ENCODE measurements at regions not wholly inside any gene's neighbourhood (a gene's known extent, or its start where the extent isn't known, plus 50 kb on each side); places are given as distances from the start of the nearest gene placed in this dataset.

DNA sequence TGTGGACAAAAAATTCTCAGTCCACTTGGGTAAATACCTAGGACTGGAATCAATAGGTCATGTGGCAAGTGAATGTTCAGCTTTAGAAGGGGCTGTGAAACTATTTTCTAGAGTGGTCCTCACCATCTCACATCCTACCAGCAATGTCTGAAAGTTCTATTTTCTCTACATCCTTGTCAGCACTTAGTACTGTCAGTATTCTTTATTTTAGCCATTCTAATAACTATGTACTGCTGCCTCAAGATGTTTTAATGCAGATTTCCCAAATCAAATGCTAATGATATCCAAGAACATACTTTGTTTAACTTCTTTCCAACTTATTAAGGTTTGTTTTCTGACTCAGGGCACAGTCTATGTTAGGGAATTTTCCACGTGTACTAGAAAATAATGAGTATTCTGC lies 317.0 kb downstream of the BRD1 start:
- TF ChIP-seq GATA2 (IDR thresholded peaks at IDR 0.05; ENCODE audit: low read depth, low read length) (no peak), GATA3 (IDR thresholded peaks at IDR 0.05; ENCODE audit: low read depth, low read length) (no peak)

DNA sequence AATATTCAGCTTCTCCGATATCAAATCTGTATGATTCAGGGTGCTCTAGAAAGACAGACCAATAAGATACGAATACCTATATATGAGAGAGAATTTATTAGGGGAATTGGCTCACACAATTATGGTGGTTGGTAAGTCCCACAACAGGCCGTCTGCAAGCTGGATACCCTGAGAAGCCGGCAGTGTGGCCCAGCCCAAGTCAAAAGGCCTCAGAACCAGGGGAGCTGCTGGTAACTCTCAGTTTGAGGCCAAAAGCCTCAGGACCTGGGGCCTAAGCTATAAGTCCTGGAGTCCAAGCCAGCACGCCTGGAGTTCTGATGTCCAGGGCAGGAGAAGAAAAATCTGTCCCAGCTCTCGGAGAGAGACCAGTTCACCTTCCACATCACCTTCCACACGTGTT lies 318.7 kb downstream of the BRD1 start:
- TF ChIP-seq GATA2 (IDR thresholded peaks at IDR 0.05; ENCODE audit: low read depth, low read length): no peak
- TF ChIP-seq GATA3 (IDR thresholded peaks at IDR 0.05; ENCODE audit: low read depth, low read length): no peak

DNA sequence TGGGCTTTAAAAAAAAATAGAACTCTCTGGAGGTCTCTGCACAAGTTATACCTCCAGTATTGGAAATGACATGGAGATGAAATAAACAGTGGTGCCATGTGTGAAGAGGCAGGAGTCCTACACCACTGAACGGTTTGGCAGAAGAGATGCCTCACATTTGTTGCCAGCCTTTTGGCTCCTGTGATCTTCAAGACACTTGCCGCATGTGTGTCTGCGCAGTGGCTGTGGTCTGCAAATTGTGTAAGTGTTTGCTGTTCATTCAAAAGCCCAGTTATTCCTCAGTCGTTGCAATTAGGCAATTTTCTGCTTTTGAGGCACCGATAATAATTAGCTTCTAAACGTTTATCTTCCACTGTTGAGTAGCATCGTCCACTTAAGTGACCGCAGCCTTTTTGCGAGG lies 319.1 kb downstream of the BRD1 start:
- TF ChIP-seq GATA2 (IDR thresholded peaks at IDR 0.05; ENCODE audit: low read depth, low read length): no peak

DNA sequence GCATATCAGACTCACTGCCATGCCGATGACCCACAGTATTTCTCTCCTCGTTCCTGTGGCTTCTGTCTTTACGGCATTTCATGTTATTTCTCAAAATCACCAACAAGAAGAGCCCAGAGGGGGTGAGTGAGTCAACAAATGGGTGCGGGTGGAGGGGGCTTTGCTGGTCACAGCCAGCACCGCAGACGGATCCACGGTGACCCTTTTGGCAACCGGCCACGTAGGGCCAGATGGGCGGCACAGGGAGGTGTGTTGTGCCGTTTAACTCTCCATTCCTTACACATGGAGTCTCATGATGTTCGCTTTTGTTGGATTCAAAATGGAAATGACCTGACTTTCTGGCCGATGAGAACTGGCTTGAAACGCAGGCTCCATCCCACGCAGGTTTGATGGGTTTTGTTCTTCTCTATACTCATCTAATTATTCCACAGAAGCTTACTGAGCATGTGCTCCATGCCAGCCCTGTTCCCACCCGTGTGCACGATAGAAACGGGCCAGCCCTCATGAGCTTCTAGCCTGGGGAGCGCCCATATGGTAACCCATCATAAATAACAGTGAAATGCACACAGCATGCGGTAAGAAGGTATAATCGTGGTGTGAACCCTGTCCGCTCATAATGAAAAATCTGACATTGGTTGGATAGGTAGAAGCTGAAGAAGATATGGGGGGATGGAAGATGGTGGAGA lies 319.9 kb downstream of the BRD1 start:
- TF ChIP-seq GATA2 (IDR thresholded peaks at IDR 0.05; ENCODE audit: low read depth, low read length) (no peak), GATA3 (IDR thresholded peaks at IDR 0.05; ENCODE audit: low read depth, low read length) (no peak)

DNA sequence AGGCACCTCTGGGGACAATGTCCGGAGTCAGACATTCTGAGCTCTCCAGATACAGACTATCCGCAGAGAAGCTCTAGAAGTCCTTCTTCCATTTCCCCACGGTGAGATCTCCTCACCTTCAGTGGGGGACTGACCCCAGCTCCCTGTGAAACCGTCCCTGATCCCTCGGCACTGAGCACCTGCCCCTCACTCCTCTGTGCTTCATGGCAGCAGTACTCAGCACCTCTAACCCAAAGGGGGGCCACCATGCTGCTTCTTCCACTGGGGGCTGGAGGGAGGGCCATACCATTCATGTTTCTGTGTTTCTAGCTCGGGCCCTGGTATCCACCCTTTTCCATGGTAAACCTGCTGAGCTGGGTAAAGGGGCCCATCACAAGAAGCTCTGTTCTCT lies 321.7 kb downstream of the BRD1 start:
- TF ChIP-seq GATA3 (IDR thresholded peaks at IDR 0.05; ENCODE audit: low read depth, low read length): no peak
- no peak for TF ChIP-seq GATA2 (IDR thresholded peaks at IDR 0.05; ENCODE audit: low read depth, low read length)

DNA sequence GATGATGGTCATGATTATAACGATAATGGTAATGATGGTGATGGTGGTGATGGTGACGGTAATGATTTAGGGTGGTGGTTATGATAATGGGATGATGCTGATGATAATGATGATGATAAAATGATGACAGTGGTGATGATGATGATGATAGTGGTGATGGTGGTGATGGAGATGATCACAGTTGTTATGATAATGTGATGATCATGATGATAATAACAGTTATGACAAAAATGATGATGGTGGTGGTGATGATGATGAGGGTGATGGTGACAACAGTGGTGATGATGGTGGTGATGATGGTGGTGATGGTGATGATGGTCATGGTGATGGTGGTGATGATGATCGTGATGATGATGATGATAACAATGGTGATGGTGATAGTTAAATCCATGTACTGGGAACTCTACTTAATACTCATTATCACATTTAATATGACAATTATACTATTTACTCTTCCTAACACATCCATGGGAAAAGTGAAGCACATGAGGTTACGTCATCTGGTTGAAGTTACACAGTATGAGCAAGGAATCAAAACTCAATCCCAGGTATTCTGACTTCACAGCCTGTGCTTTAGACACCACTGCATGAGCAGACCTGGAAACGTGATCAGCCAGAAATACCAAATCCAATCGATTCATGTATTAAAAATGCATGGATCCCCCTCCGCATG lies 322.2 kb downstream of the BRD1 start:
- no peak for TF ChIP-seq GATA2 (IDR thresholded peaks at IDR 0.05; ENCODE audit: low read depth, low read length)
- no peak for TF ChIP-seq GATA3 (IDR thresholded peaks at IDR 0.05; ENCODE audit: low read depth, low read length)

DNA sequence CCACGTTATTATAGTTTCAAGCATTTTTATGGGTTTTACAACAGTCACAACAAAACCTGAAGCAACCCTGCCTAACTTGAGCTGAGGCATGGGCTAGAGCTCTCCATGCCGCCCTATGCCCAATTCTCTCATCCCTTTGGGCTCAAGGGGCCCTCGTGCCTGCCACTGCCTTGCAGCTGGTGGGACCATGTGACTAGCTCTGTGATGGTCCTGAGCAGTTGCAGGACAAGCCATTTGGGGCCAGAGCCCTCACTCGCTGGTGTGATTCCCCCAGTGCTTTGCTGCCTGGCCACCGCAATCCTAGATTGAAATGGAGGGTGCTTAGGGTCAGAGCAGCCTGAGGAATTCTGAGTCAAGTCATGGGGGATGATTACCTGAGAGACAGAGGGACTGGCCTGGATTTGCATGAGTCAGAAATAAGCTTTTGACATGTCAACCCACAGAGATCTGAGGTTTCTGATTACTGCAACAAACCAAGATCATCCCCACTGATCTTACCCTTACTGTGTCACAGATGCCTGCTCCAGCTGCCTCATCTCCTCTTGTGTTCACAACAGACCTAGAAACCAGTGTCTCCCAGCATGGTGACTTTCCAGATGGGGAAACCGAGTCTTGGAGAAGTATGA lies 323.7 kb downstream of the BRD1 start:
- TF ChIP-seq GATA3 (IDR thresholded peaks at IDR 0.05; ENCODE audit: low read depth, low read length): no peak
- no peak for TF ChIP-seq GATA2 (IDR thresholded peaks at IDR 0.05; ENCODE audit: low read depth, low read length)

DNA sequence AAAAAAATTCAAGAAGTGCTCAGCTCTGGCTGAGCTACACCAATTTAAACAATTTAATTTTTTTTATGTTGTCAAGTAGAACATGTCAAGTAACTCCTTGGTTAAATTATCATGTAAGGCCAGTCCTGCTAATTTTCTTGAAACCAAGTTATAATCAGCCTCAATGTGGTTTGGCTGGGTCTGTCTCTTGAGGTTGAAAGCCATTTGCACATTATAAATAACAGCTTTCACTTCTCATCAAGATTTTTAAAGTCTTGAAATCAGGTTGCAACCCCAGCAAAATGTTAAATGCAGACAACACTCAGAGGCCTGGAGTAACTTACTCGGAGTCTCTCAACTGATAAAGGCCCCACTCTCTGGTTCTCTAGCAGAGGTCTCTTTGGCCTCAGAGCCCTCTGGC lies 324.4 kb downstream of the BRD1 start:
- TF ChIP-seq GATA2 (IDR thresholded peaks at IDR 0.05; ENCODE audit: low read depth, low read length) (no peak), GATA3 (IDR thresholded peaks at IDR 0.05; ENCODE audit: low read depth, low read length) (no peak)

DNA sequence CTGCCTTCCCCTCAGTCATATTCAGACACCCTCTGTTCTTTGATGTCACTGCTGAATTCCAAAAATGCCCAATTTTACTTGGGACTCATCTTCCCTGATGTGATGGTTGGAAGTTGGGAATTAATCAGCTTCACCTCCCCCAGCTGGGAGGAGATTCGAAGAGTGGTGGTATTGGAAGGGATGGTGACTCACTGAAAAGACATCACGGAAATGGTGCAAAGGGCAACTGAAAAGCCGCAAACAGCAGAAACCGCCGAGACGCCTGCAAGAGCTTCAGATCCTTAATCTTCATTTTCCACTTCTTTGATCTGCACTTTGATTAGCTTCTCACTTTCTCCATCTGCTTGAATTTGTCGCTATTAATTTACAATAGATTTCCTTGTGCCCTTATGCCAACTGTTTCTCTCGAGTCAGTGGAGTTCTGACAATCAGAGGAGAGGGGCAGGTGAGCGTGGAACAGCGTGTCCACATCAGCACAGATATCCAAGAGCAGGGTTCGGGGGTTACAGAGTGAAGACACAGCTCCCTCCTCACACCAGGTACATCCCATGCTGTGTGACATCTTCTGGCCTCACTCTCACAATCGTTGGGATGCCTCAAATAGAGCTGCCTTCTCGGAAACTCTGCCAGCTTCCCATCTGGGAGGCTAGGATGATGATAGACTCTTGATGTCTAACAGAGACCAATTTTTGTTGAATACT lies 325.4 kb downstream of the BRD1 start:
- TF ChIP-seq GATA3 (IDR thresholded peaks at IDR 0.05; ENCODE audit: low read depth, low read length) (no peak), GATA2 (IDR thresholded peaks at IDR 0.05; ENCODE audit: low read depth, low read length) (no peak)

DNA sequence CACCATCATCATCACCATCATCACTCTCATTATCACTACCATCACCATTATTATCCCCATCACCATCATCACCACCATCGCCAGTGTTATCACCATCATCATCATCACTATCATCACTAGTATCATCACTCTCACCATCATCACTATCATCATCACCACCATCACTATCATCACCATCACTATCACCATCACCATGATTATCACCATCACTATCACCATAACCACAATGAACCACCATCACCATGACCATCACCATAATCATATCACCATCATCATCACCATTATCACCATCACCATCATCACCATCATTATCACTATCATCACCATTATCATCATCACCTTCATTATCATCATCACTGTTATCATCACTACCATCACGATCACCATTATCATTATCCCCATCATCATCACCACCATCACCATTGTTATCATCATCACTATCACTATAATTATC lies 326.7 kb downstream of the BRD1 start:
- no peak for TF ChIP-seq GATA2 (IDR thresholded peaks at IDR 0.05; ENCODE audit: low read depth, low read length)

DNA sequence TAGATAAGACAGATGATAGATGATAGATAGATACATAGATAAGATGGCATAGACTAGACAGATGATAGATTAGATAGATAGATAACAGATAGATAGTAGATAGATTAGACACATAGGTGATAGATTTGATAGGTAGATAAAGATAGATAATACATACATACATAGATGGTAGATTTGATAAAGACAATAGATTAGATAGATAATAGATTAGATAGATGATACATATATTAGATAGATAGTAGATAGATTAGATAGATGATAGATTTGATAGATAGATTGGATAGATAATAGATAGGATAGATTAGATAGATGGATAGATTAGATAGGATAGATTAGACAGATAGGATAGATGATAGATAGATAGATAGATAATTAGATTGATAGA lies 327.6 kb downstream of the BRD1 start:
- TF ChIP-seq GATA2 (IDR thresholded peaks at IDR 0.05; ENCODE audit: low read depth, low read length) (no peak), GATA3 (IDR thresholded peaks at IDR 0.05; ENCODE audit: low read depth, low read length) (peak; percentile 31; the same call in 1 of the 2 replicates)

DNA sequence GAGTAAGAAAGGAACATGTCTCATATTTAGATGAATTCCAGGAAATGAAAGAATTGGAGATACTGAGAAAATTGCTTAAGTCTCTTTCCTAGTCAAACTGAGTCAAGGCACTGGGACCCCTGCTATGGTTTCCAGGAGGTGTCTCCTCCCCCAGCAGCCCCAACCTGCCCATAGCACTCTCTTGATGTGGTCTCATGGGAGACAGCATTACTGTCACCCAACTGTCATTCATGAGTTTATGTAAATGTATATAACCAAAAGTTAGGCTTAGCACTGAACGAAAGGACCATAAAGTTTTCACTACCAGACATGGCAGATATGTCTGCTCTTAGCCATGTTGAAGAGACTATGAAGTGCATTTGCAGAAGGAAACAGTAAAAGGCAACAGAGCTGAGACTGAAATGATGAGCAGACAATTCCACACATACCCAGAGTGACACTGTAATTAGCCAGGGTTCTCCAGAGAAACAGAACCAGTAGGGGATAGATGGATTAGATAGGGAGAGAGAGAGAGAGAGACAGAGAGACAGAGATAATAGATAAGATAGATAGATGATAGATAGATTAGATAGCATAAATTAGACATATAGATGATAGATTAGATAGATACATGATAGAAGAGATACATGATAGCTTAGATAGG lies 328.1 kb downstream of the BRD1 start:
- TF ChIP-seq GATA3 (IDR thresholded peaks at IDR 0.05; ENCODE audit: low read depth, low read length) (no peak), GATA2 (IDR thresholded peaks at IDR 0.05; ENCODE audit: low read depth, low read length) (no peak)

DNA sequence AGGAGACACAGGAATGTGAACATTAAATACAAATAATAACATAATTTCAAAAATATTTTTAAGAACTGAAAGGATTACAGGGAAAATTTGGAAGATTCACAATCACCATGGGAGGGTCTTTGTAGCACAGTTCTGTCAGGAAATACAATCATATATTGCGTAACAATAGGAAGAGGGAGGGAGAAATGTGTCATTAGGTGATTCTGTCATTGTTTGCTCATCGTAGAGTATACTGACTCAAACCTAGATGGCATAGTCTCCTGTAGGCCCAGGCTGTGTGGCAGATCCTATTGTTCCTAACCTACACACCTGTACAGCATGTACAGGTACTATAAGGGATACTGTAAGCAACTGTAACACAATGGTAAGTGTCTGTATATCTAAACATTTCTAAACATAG lies 330.4 kb downstream of the BRD1 start:
- TF ChIP-seq GATA3 (IDR thresholded peaks at IDR 0.05; ENCODE audit: low read depth, low read length): no peak
- no peak for TF ChIP-seq GATA2 (IDR thresholded peaks at IDR 0.05; ENCODE audit: low read depth, low read length)

DNA sequence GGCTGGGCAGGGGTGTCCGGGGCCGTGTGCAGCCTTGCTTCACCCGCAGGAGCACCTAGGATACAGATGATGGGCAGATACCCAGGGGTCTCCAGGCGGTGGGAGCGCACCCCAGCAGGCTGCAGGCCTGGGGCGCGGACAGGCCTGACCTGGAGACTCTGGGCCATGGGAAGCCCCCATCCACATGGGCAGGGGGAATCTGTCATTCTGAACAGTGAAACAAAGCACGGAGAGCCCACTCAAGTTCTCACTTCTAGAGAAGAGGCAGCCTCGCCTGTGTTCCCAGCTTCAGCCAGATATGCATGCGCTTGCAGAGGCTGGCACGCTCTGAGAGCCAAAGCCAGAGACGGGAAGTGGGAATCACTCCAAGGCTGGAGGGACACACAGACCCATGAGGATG lies 333.1 kb downstream of the BRD1 start:
- TF ChIP-seq GATA3 (IDR thresholded peaks at IDR 0.05; ENCODE audit: low read depth, low read length) (no peak), GATA2 (IDR thresholded peaks at IDR 0.05; ENCODE audit: low read depth, low read length) (no peak)
